Stomach (tissue), 8 donors: ENCODE measurements at regions not wholly inside any gene's neighbourhood (a gene's known extent, or its start where the extent isn't known, plus 50 kb on each side); places are given as distances from the start of the nearest gene placed in this dataset.
A peak's percentile ranks its signal among the peaks of the same experiment; 100 is the strongest.
"Not testable (repeated sequence)": the region's sequence is repeated elsewhere in the genome, so short reads cannot be mapped to it uniquely, and the experiment has no call there.

Source experiments
- DNase-seq, 2 donors: peaks; one replicate each; pipeline versions ENCODE4 v3.0.0 to v3.0.0-alpha.2; 2013 to 2019
- H3K27ac ChIP-seq, 5 donors: fragments of 200-600 bp in 4 of 5; sonication (generic) in 4 of 5; one replicate each; pipeline ENCODE4 v1.5.1; 2013 to 2019; ENCODE audit warnings: mild to moderate bottlenecking in 1 of 5, moderate library complexity in 1 of 5
- H3K27me3 ChIP-seq, 3 donors: fragments of 200-600 bp; sonication (generic); one replicate each; pipeline ENCODE4 v1.5.1; 2017 to 2019; ENCODE audit warnings: mixed run types in 1 of 3
- H3K36me3 ChIP-seq, 4 donors: fragments of 200-600 bp; sonication (generic); 1 replicate in 3 of 4; 2 replicates in 1 of 4; pipeline ENCODE4 v1.5.1; 2016 to 2019
- H3K4me1 ChIP-seq, 4 donors: fragments of 200-600 bp; sonication (generic); one replicate each; pipeline ENCODE4 v1.5.1; 2016 to 2019
- H3K4me3 ChIP-seq, 4 donors: fragments of 200-600 bp; sonication (generic) in 3 of 4; one replicate each; pipeline ENCODE4 v1.5.1; 2016 to 2019; ENCODE audit warnings: mild to moderate bottlenecking in 1 of 4
- H3K9me3 ChIP-seq, 4 donors: fragments of 200-600 bp; sonication (generic); one replicate each; pipeline ENCODE4 v1.5.1; 2016 to 2019
- EP300 ChIP-seq: sonication (generic); formaldehyde crosslinking; IDR thresholded peaks from one replicate; pipeline ENCODE4 v1.6.1; 2017; ENCODE audit warnings: antibody characterized with exemption
- POLR2A ChIP-seq, 4 donors: fragments of 450-650 bp; IDR thresholded peaks; one replicate each; pipeline ENCODE4 v1.6.1; 2016; ENCODE audit warnings: antibody characterized with exemption in 4 of 4, control low read depth in 2 of 4, mild to moderate bottlenecking in 1 of 4, moderate library complexity in 1 of 4
- POLR2AphosphoS5 ChIP-seq, 3 donors: sonication (generic); formaldehyde crosslinking; IDR thresholded peaks; one replicate each; pipeline ENCODE4 v1.6.1; 2016; ENCODE audit warnings: antibody characterized with exemption in 3 of 3
- WGBS, 5 donors: extraction: QIAGEN DNeasy Blood & Tissue Kit in 3 of 5; methylation state at CpG; one replicate each; pipeline versions ENCODE4 v1.1.5 to v1.1.7; 2013 to 2018; 5-methylcytosine and 5-hydroxymethylcytosine counted together
- intact Hi-C: fragments of 100-400 bp; cut with DNase I; formaldehyde crosslinking; loops from one replicate; pipeline ENCODE4 v1.15.1; 2023; ENCODE audit warnings: low total_unique reads
- TF ChIP-seq, protein P1 (sequence below), 7 experiments: fragments of 450-650 bp in 4 of 7; fragments of 200-600 bp in 3 of 7; sonication (generic) in 3 of 7; IDR thresholded peaks; one replicate each; pipeline ENCODE4 v1.5.1; 2016 to 2019; ENCODE audit warnings: antibody characterized with exemption in 7 of 7, control low read depth in 2 of 7, mild to moderate bottlenecking in 1 of 7
- donor health status: healthy with polysubstance abuse.
- donor health status: Bipolar disorder and iron deficiency.
- donor health status: healthy.

DNA sequence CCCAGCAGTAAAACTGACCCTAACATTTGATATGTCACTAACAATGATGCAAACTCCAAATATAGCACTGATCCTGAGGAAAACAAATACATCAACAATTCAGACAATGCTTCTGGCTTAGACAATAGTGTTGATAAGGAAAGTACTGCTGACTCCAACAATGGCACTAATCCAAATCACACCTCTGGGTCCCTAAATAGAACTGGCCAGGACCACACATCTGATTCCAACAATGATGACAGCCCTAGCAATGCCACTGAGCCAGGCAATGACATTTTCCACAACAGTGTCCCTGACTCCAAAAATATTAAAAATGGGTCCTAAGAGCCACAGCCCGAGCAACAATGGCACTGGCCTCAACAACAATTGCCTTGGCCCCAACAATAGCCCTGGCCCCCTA is 243.1 kb upstream of the APOOL start:
- no peak for DNase-seq
- Histone ChIP-seq H3K27ac (no peak overlapping the region), H3K36me3 (no peaks in the 10 kb centered on the region), H3K4me3 (no peak overlapping the region), H3K4me1 (no peaks in the 10 kb centered on the region), H3K9me3 (no peaks in the 10 kb centered on the region), H3K27me3 (no peaks in the 10 kb centered on the region)
- intact Hi-C loops = no loop called here
- no peak for TF ChIP-seq POLR2A (IDR thresholded peaks at IDR 0.05)
- TF ChIP-seq, protein P1, sequence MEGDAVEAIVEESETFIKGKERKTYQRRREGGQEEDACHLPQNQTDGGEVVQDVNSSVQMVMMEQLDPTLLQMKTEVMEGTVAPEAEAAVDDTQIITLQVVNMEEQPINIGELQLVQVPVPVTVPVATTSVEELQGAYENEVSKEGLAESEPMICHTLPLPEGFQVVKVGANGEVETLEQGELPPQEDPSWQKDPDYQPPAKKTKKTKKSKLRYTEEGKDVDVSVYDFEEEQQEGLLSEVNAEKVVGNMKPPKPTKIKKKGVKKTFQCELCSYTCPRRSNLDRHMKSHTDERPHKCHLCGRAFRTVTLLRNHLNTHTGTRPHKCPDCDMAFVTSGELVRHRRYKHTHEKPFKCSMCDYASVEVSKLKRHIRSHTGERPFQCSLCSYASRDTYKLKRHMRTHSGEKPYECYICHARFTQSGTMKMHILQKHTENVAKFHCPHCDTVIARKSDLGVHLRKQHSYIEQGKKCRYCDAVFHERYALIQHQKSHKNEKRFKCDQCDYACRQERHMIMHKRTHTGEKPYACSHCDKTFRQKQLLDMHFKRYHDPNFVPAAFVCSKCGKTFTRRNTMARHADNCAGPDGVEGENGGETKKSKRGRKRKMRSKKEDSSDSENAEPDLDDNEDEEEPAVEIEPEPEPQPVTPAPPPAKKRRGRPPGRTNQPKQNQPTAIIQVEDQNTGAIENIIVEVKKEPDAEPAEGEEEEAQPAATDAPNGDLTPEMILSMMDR (IDR thresholded peaks at IDR 0.05) = no peak
- WGBS, 5 donors = 63 to 89% (median 75%) methylated on average over 1 of the region's 1 CpG

DNA sequence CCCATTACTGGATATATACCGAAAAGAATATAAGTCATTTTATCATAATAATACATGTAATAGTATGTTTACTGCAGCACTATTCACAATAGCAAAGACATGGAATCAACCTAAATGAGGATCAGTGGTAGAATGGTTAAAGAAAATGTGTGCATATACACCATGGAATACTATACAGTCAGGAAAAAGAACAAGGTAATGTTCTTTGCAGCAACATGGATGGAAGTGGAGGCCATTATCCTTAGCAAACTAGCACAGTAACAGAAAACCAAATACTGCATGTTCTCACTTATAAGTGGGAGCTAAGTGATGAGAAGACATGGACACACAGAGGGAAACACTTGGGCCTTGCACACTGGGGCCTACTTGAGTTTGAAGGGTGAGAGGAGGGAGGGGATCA is 207.4 kb upstream of the APOOL start:
- WGBS, 5 donors = 90 to 96% (median 95%) methylated on average over 1 of the region's 1 CpG
- TF ChIP-seq POLR2AphosphoS5 (IDR thresholded peaks at IDR 0.05) (no peak), POLR2A (IDR thresholded peaks at IDR 0.05) (no peak), EP300 (no peak)
- TF ChIP-seq, protein P1 (IDR thresholded peaks at IDR 0.05) = no peak

DNA sequence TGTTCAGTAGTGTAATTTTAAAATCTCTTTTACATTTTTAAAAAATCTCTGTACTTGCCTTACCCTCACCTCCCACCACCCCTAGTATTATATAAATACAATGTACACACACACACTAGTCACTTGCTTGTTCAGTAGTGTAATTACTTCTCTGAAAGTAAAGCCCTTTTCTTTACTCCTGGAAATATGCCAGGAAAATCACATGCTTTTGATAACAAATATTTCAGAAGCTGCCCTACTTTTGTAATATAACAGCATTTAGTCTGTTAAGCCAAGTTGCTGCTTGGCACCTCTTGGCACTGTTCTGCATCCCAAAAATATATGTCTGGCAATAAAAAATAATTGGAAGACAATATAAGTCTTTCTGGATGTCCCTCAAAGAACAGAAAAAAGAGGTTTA is 172.8 kb upstream of the APOOL start:
- no peaks in the 10 kb centered on the region for H3K36me3 ChIP-seq
- peak in 1 of 2 donors; percentile 61 for DNase-seq
- H3K27me3 ChIP-seq = no peaks in the 10 kb centered on the region
- H3K9me3 ChIP-seq = no peaks in the 10 kb centered on the region
- TF ChIP-seq EP300 (no peak), POLR2A (IDR thresholded peaks at IDR 0.05) (no peak), POLR2AphosphoS5 (IDR thresholded peaks at IDR 0.05) (no peak)
- TF ChIP-seq, protein P1 (IDR thresholded peaks at IDR 0.05) = no peak
- no peaks in the 10 kb centered on the region for H3K4me1 ChIP-seq
- H3K27ac ChIP-seq = no peak overlapping the region
- H3K4me3 ChIP-seq = no peak overlapping the region
- intact Hi-C loops = no loop called here

More for the DNA sequence above, 207.4 kb upstream of the APOOL start:
- H3K27me3 ChIP-seq = no peaks in the 10 kb centered on the region
- H3K4me1 ChIP-seq = no peaks in the 10 kb centered on the region
- no peak for DNase-seq
- no peak overlapping the region for H3K27ac ChIP-seq
- peaks cover 0 to 13% (median 3%) of the 10 kb centered on the region in 4 donors for H3K9me3 ChIP-seq
- H3K4me3 ChIP-seq = no peak overlapping the region
- intact Hi-C loops = no loop called here
- no peaks in the 10 kb centered on the region for H3K36me3 ChIP-seq

DNA sequence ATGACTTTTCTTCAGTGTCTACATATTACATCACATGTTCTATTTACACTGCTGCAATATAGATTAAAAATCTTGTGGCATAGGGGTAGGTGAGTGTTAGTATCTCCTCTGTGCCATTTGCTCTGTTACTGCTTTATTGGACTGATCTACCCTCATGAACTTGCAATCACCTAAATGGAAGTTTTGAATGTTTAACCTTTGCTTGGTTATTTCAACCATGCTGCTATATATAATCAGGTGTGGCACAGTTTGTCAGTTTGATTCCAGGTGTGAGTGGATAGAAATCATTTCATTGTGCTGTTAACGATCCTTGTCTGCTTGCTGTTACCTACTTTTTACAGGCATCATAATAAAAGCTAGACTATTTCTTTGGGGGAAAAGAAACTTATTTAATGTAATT is 157.1 kb upstream of the APOOL start:
- H3K27me3 ChIP-seq, DNase-seq, H3K4me1 ChIP-seq, H3K27ac ChIP-seq, intact Hi-C loops, H3K4me3 ChIP-seq, H3K36me3 ChIP-seq: not testable (repeated sequence)
- 28 to 81% (median 58%) methylated on average over 1 of the region's 1 CpG for WGBS, 5 donors
- peaks cover 0 to 23% (median 10%) of the 10 kb centered on the region in 4 donors for H3K9me3 ChIP-seq

DNA sequence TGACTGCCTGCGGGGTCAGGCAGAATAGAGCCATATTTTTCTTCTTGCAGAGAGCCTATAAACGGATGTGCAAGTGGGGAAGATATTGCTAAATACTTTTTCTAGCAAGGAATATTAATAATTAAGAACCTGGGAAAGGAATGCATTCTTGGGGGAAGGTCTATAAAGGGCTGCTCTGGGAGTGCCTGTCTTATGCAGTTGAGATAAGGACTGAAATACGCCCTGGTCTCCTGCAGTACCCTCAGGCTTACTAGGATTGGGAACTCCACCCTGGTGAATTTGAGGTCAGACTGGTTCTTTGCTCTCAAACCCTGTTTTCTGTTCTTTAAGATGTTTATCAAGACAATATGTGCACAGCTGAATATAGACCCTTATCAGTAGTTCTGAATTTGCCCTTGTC is 152.5 kb upstream of the APOOL start:
- DNase-seq, H3K27ac ChIP-seq, intact Hi-C loops, H3K4me1 ChIP-seq, H3K36me3 ChIP-seq, H3K27me3 ChIP-seq, H3K4me3 ChIP-seq: not testable (repeated sequence)
- 80 to 86% (median 83%) methylated on average over 3 of the region's 3 CpGs for WGBS, 5 donors
- peaks cover 0 to 30% (median 14%) of the 10 kb centered on the region in 4 donors for H3K9me3 ChIP-seq

DNA sequence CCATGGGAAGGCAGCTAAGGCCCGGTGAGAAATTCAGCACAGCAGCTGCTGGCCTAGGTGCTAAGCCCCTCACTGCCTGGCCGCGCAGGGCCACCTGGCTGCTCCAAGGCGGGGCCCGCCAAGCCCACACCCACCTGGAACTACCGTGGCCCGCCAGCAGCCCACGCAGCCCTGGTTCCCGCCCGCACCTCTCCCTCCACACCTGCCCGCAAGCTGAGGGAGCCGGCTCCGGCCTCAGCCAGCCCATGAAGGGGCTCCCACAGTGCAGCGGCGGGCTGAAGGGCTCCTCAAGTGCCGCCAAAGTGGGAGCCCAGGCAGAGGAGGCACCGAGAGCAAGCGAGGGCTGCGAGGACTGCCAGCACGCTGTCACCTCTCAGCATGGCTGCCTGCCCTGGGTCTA is 146.9 kb upstream of the APOOL start:
- H3K4me1 ChIP-seq, H3K36me3 ChIP-seq, H3K4me3 ChIP-seq, intact Hi-C loops, H3K27me3 ChIP-seq, H3K27ac ChIP-seq, H3K9me3 ChIP-seq, DNase-seq: not testable (repeated sequence)
- WGBS, 5 donors = 92 to 100% (median 97%) methylated on average over 7 to 20 of the region's 20 CpGs

DNA sequence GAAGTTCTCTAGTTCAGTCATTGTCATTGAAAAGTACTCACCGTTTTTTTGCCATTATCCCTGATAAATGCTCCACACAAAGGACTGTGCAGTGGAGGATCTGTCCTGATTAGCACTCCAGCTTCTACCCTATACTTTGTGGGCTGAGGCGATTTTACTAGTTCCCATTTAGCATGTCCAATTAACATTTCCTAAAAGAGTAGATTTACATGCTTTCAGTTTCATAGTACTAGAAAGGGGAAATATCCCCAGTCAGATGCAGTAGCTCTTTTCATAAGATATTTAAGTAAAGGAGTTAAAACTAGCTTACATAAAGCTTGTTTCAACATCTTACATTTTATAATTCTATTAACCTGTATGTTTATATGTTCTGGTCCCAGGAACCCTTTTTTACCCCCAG is 144.9 kb upstream of the APOOL start:
- H3K4me1 ChIP-seq, DNase-seq, intact Hi-C loops, H3K9me3 ChIP-seq, H3K27me3 ChIP-seq, H3K4me3 ChIP-seq, H3K27ac ChIP-seq, H3K36me3 ChIP-seq: not testable (repeated sequence)
- WGBS, 5 donors = 31 to 67% (median 56%) methylated on average over 1 of the region's 2 CpGs; no CpG with 5 or more reads in 1 of the 5 donors
